H1 (cell line): ENCODE measurements at regions not wholly inside any gene's neighbourhood (a gene's known extent, or its start where the extent isn't known, plus 50 kb on each side); places are given as distances from the start of the nearest gene placed in this dataset.

Source experiments
- CBX5 ChIP-seq: fragments of 300-800, 300-1000 bp; sonication (generic); IDR thresholded peaks from 2 replicates; pipeline ENCODE4 v1.7.1; 2016; ENCODE audit warnings: antibody characterized with exemption, low read length, low read depth
- CTCF ChIP-seq, 3 experiments: IDR thresholded peaks; 1 replicate in 2 of 3; 2 replicates in 1 of 3; pipeline versions ENCODE4 v1.5.1 to v1.6.1; 2011; ENCODE audit warnings: low read length in 3 of 3, mild to moderate bottlenecking in 3 of 3, inconsistent platforms in 2 of 3, low read depth in 1 of 3, moderate library complexity in 1 of 3; ENCODE audit not compliant: insufficient read depth in 1 of 3; ENCODE audit errors: control extremely low read depth in 1 of 3
- HDAC2 ChIP-seq, 2 experiments: fragments of 300-600 bp in 1 of 2; sonication (generic) in 1 of 2; IDR thresholded peaks; 2 replicates each; pipeline ENCODE4 v1.6.1; 2011 to 2012; ENCODE audit warnings: low read depth in 2 of 2, low read length in 2 of 2, mild to moderate bottlenecking in 2 of 2, moderate library complexity in 2 of 2, borderline replicate concordance in 1 of 2, inconsistent platforms in 1 of 2
- KDM5A ChIP-seq: fragments of 200-600 bp; IDR thresholded peaks from 2 replicates; pipeline ENCODE4 v1.7.1; 2012; ENCODE audit warnings: mild to moderate bottlenecking, low read length, inconsistent platforms, mixed read lengths

- TF ChIP-seq CTCF (IDR thresholded peaks at IDR 0.05; ENCODE audit: control extremely low read depth in 1 of 3, insufficient read depth in 1 of 3, low read depth in 1 of 3, low read length in 3 of 3) (no peak), HDAC2 (IDR thresholded peaks at IDR 0.05; ENCODE audit: borderline replicate concordance in 1 of 2, low read depth in 2 of 2, low read length in 2 of 2) (no peak), KDM5A (no peak), CBX5 (no peak)
Observed at GRCh38 chr9:107948601-107949000, 459.0 kb upstream of the KLF4 start.
